GM12874 (cell line): ENCODE measurements at regions not wholly inside any gene's neighbourhood (a gene's known extent, or its start where the extent isn't known, plus 50 kb on each side); places are given as distances from the start of the nearest gene placed in this dataset.

Source experiments
- CTCF ChIP-seq: IDR thresholded peaks from 2 replicates; pipeline ENCODE4 v1.5.1; 2011; ENCODE audit warnings: low read depth, mild to moderate bottlenecking, control low read depth, low read length, moderate library complexity; ENCODE audit not compliant: insufficient read depth

GRCh38 chr1:24987875-24988557, 57.9 kb upstream of the RUNX3 start:
- TF ChIP-seq CTCF = no peak

GRCh38 chr1:24987424-24987823, 57.3 kb upstream of the RUNX3 start:
- TF ChIP-seq CTCF = no peak

- TF ChIP-seq CTCF = no peak
Observed at GRCh38 chr1:24986372-24986965, 56.4 kb upstream of the RUNX3 start.

- TF ChIP-seq CTCF = no peak
Observed at GRCh38 chr1:24985737-24986136, 55.7 kb upstream of the RUNX3 start.

GRCh38 chr1:24984800-24985522, 54.9 kb upstream of the RUNX3 start:
- TF ChIP-seq CTCF = no peak

- TF ChIP-seq CTCF = no peak
Observed at GRCh38 chr1:24984300-24984699, 54.2 kb upstream of the RUNX3 start.

GRCh38 chr1:24983006-24983680, 53.1 kb upstream of the RUNX3 start:
- no peak for TF ChIP-seq CTCF
